ENCODE measurements at regions not wholly inside any gene's neighbourhood (a gene's known extent, or its start where the extent isn't known, plus 50 kb on each side); places are given as distances from the start of the nearest gene placed in this dataset.
"Not testable (repeated sequence)": the region's sequence is repeated elsewhere in the genome, so short reads cannot be mapped to it uniquely, and the experiment has no call there.

- in situ Hi-C loops (cut with MboI; ENCODE audit: low sequenced_read_pairs, unreplicated experiment): no loop called here
- no peak for DNase-seq (ENCODE audit: low spot score)
- no peak for TF ChIP-seq CTCF (IDR thresholded peaks at IDR 0.05; ENCODE audit: borderline replicate concordance, control extremely low read depth, extremely low read depth, insufficient read depth, missing control alignments)
Measured at GRCh38 chr3:22380253-22380652, 629.2 kb upstream of the ZNF385D start.

- DNase-seq (ENCODE audit: low spot score); in situ Hi-C loops (cut with MboI; ENCODE audit: low sequenced_read_pairs, unreplicated experiment): not testable (repeated sequence)
Measured at GRCh38 chr3:22381564-22381963, 630.6 kb upstream of the ZNF385D start.

GRCh38 chr3:22383285-22383684 lies 632.3 kb upstream of the ZNF385D start:
- in situ Hi-C loops (cut with MboI; ENCODE audit: low sequenced_read_pairs, unreplicated experiment): no loop called here
- DNase-seq (ENCODE audit: low spot score): no peak
- no peak for TF ChIP-seq CTCF (IDR thresholded peaks at IDR 0.05; ENCODE audit: borderline replicate concordance, control extremely low read depth, extremely low read depth, insufficient read depth, missing control alignments)

- in situ Hi-C loops (cut with MboI; ENCODE audit: low sequenced_read_pairs, unreplicated experiment): no loop called here
- DNase-seq (ENCODE audit: low spot score): no peak
- no peak for TF ChIP-seq CTCF (IDR thresholded peaks at IDR 0.05; ENCODE audit: borderline replicate concordance, control extremely low read depth, extremely low read depth, insufficient read depth, missing control alignments)
Measured at GRCh38 chr3:22386107-22386506, 635.1 kb upstream of the ZNF385D start.

GRCh38 chr3:22392286-22392685 lies 641.3 kb upstream of the ZNF385D start:
- no peak for TF ChIP-seq CTCF (IDR thresholded peaks at IDR 0.05; ENCODE audit: borderline replicate concordance, control extremely low read depth, extremely low read depth, insufficient read depth, missing control alignments)
- no peak for DNase-seq (ENCODE audit: low spot score)
- in situ Hi-C loops (cut with MboI; ENCODE audit: low sequenced_read_pairs, unreplicated experiment): no loop called here

GRCh38 chr3:22392859-22393258 lies 641.8 kb upstream of the ZNF385D start:
- in situ Hi-C loops (cut with MboI; ENCODE audit: low sequenced_read_pairs, unreplicated experiment): no loop called here
- no peak for DNase-seq (ENCODE audit: low spot score)
- TF ChIP-seq CTCF (IDR thresholded peaks at IDR 0.05; ENCODE audit: borderline replicate concordance, control extremely low read depth, extremely low read depth, insufficient read depth, missing control alignments): no peak

GRCh38 chr3:22399566-22399965 lies 648.6 kb upstream of the ZNF385D start:
- in situ Hi-C loops (cut with MboI; ENCODE audit: low sequenced_read_pairs, unreplicated experiment): no loop called here
- TF ChIP-seq CTCF (IDR thresholded peaks at IDR 0.05; ENCODE audit: borderline replicate concordance, control extremely low read depth, extremely low read depth, insufficient read depth, missing control alignments): no peak
- DNase-seq (ENCODE audit: low spot score): no peak

Measured in GM13976 (cell line).